ENCODE measurements at regions not wholly inside any gene's neighbourhood (a gene's known extent, or its start where the extent isn't known, plus 50 kb on each side); places are given as distances from the start of the nearest gene placed in this dataset.

DNA sequence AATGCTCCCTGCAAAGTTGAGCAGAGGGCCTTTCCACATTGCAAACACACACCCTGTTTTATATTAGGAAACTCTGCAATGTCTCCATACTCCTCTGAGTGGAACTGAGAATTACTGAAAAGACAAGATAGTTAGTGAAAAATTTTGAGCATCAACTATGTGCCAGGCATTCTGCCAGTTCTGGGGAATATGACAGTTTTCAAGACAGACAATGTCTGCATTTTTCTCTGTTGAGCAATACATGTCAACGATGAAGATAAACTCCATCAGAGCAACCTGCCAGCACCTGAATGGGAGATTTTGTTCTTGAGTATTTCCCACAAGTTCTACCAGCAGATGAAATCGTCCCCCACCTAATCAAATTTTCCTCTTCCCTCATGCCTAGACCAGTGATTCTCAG is 203.4 kb upstream of the BMPER start:
- DNase-seq (ENCODE audit: low read depth, low spot score) (no peak), ATAC-seq (no peak)
- Histone ChIP-seq H4K20me1 (ENCODE audit: insufficient read depth) (no peaks in the 10 kb centered on the region), H3K9ac (ENCODE audit: low read length) (no peak overlapping the region), H3K4me3 (replicated peaks in 1 of 2; ENCODE audit: low read depth in 1 of 2, low read length in 2 of 2) (no peak overlapping the region), H2AFZ (ENCODE audit: low read depth, low read length, poor library complexity, severe bottlenecking) (no peak overlapping the region), H3K27me3 (ENCODE audit: insufficient read depth, low read length) (no peaks in the 10 kb centered on the region), H3K9me2 (ENCODE audit: insufficient read depth) (no peaks in the 10 kb centered on the region), H3K36me3 (ENCODE audit: control insufficient read depth in 1 of 2, insufficient read depth in 2 of 2, low read length in 2 of 2) (no peaks in the 10 kb centered on the region), H3K9me3 (ENCODE audit: control insufficient read depth in 1 of 2, insufficient read depth in 1 of 2, low read depth in 1 of 2, low read length in 2 of 2) (no peaks in the 10 kb centered on the region; a peak in 1 of 4 replicates), H3K79me2 (ENCODE audit: insufficient read depth, low read length) (no peaks in the 10 kb centered on the region), H3K4me1 (ENCODE audit: control insufficient read depth in 1 of 2, insufficient read depth in 2 of 2, low read length in 2 of 2) (no peaks in the 10 kb centered on the region), H3K4me2 (ENCODE audit: low read length) (no peak overlapping the region), H3K27ac (ENCODE audit: low read depth, low read length) (no peak overlapping the region)
- ChIA-PET CTCF (no interaction called here), POLR2A (no interaction called here), RAD21 (ENCODE audit: low non-redundant PET in 1 of 2, low total read pairs in 2 of 2, uncharacterized antibody in 2 of 2, unreplicated experiment in 2 of 2) (no interaction called here)
- TF ChIP-seq ZBTB33 (IDR thresholded peaks at IDR 0.05; ENCODE audit: extremely low read depth, insufficient replicate concordance, low read length) (no peak), RAD21 (IDR thresholded peaks at IDR 0.05; ENCODE audit: low read depth) (no peak), EZH2phosphoT487 (IDR thresholded peaks at IDR 0.05; ENCODE audit: borderline replicate concordance) (no peak), FOSL1 (IDR thresholded peaks at IDR 0.05; ENCODE audit: low read depth) (no peak), SP1 (IDR thresholded peaks at IDR 0.05; ENCODE audit: low read depth) (no peak), YY1 (IDR thresholded peaks at IDR 0.05; ENCODE audit: extremely low read depth, insufficient replicate concordance, low read depth, low read length) (no peak), ATF3 (IDR thresholded peaks at IDR 0.05) (no peak), EZH2 (IDR thresholded peaks at IDR 0.05) (no peak), EGR1 (IDR thresholded peaks at IDR 0.05; ENCODE audit: low read depth) (no peak), ZFX (IDR thresholded peaks at IDR 0.05) (no peak), ZNF274 (IDR thresholded peaks at IDR 0.05; ENCODE audit: low read depth, low read length) (no peak), POLR2A (IDR thresholded peaks at IDR 0.05; ENCODE audit: borderline replicate concordance, extremely low read depth, insufficient read depth, insufficient read length) (no peak), CEBPB (IDR thresholded peaks at IDR 0.05; ENCODE audit: low read depth) (no peak), SRF (IDR thresholded peaks at IDR 0.05; ENCODE audit: low read depth) (no peak), ELF1 (IDR thresholded peaks at IDR 0.05; ENCODE audit: borderline replicate concordance, low read depth) (no peak)
- TF ChIP-seq, protein P1, sequence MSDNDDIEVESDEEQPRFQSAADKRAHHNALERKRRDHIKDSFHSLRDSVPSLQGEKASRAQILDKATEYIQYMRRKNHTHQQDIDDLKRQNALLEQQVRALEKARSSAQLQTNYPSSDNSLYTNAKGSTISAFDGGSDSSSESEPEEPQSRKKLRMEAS (IDR thresholded peaks at IDR 0.05), result no peak
- intact Hi-C loops (cut with micrococcal nuclease), result no loop called here
- no TSS peak for BruUV-seq (replicated peaks)

All from HCT116 (cell line).